IPS DF 4.7 (cell line): ENCODE measurements at regions not wholly inside any gene's neighbourhood (a gene's known extent, or its start where the extent isn't known, plus 50 kb on each side); places are given as distances from the start of the nearest gene placed in this dataset.

ENCODE experiments used
- DNase-seq: peaks from one replicate; pipeline ENCODE4 v3.0.0-alpha.2; 2013; ENCODE audit warnings: low spot score; ENCODE audit errors: extremely low read depth

GRCh38 chr12:107441665-107442300 is 243.8 kb upstream of the PWP1 start:
- no peak for DNase-seq

DNA sequence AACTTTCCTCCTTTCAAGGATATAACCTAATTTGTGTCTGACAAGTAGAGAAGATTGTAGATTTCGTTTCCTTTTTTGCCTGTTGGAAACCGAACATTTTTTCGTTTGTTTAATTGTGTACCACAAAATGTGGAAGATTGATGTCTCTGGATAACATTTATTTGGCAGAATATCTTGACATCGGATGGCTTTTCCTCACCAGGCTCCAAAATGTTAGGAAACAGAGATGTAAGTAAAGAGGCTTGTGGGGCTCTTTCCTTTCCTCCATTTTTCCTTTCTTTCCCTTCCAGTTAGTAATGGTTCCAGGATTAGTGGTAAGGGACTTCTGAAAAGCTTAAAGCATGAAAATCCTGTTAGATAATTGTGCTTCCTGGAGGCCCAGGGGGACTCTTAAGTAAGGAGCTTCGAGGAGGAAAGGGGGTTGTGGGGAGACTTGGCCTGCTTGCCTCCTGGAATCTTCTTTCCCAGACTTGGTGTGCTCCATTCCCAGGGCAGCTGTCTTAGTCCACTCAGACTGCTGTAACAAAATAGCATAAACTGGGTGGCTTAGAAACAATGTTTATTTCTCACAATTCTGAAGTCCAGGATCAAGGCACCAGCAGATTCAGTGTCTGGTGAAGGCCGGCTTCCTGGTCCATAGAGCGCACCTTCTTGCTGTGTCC is 243.1 kb upstream of the PWP1 start:
- DNase-seq: no peak

DNA sequence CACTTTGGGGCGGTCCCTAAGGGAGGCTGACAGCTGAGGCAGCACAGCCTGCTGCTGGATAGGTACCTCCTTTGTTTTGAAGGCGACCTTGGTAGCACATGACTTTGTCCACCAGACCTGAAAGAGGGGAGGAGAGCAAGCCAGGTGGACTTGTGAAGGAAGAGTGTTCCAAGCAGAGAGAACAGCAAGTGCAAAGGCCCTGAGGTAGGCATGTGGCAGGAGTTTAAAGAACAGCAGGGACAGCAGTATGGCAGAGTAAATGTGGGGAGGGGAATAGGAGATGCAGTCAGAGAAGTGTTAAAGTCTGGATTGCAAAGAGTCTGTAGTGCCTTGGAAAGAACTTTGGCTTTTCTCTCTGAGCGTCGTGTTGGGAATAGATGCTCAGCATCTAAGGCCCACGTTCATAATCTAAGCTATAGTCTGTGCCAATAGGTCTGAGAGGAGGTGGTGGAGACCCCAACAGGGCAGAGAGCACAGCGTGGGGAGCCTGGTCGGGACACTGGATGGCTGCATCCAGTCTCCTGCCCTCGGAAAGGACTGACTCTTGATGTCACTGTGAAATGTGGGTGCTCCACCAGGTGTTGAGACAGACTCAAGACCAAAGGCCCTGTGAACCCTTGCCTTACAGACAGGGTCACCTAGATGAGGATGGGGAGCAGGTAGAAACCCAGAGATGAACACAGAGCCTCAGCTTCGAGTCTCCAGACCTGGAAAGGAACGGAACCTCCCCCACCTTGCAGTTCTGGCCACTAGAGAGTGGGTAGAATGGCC is 242.1 kb upstream of the PWP1 start:
- no peak for DNase-seq

- no peak for DNase-seq
Measured at GRCh38 chr12:107444771-107445170, 240.8 kb upstream of the PWP1 start.

DNA sequence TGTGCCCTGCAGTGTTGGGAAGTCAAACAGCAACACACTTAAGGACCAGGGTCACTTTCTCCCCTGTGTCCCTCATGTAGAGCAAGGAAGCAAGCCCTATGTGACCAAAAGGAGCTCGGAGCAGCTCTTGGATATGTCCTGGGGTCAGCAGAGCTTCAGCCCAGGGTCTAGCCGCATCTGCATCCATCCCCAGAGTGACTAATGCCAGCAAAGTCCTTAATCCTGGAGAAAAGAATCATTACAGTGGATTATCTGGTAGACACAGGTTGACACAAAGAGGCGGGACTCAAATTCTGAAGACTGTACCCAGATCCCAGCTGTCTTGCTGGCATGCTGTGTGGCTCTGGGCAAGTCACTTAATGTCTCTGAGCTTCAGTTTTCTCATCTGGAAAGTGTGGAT is 239.1 kb upstream of the PWP1 start:
- no peak for DNase-seq

DNA sequence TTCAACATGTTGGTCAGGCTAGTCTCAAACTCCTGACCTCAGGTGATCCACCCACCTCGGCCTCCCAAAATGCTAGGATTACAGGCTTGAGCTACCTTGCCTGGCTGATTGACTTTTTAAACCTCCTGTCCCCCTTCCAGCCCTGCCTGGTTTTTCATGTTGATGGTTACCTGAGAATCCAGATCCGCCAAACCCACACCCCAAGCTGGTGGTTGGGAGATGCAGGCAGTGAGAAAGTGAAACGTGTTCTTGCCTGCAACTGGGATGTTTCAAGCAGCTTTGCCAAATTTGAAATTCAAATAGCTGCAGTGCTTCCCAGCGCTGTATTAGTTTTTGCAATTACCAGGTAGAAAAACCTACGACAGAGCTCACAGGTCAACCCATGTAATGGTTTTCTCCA is 238.3 kb upstream of the PWP1 start:
- DNase-seq: no peak

GRCh38 chr12:107448198-107448597 is 237.4 kb upstream of the PWP1 start:
- DNase-seq: no peak

DNA sequence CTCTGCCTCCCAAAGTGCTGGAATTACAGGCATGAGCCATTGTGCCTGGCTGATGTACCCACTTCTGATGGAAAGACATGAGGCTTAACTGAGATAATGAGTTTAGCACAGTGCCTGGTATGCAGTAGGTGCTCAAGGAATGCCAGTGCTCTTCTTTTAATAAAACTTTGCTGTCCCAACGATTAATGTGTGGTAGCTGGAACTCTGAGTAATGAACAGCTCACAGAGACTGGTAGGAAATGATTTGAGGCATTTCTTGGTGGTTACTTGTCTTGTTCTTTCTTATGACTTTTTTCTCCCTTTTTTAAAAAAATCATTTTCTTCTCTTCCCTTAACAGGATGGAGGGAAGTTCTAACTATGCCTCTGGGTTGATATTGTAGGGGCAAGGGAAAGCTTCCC is 235.7 kb upstream of the PWP1 start:
- no peak for DNase-seq

GRCh38 chr12:107450541-107450940 is 235.1 kb upstream of the PWP1 start:
- DNase-seq: no peak

GRCh38 chr12:107451246-107451645 is 234.4 kb upstream of the PWP1 start:
- DNase-seq: no peak

- no peak for DNase-seq
Measured at GRCh38 chr12:107454109-107454830, 231.3 kb upstream of the PWP1 start.

GRCh38 chr12:107457362-107457935 is 228.2 kb upstream of the PWP1 start:
- no peak for DNase-seq

DNA sequence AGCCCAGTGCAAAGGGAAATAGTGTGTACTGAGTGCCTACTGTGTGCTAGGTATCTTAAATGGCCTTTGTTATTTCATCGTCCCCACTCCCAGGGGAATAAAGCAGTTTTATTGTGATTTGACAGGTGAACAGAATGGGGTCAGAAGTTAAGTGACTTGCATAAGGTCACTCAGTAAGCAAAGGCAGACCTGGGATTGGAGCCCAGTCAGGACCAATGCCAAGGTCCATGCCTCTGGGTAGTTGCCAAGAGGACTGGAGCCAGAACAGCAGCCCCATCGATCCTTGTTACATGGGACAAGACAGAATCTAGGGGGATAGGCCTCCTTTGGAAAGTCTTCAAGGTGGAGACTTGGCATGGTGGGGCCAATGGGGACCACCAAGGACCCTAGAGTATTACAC is 227.4 kb upstream of the PWP1 start:
- no peak for DNase-seq

DNA sequence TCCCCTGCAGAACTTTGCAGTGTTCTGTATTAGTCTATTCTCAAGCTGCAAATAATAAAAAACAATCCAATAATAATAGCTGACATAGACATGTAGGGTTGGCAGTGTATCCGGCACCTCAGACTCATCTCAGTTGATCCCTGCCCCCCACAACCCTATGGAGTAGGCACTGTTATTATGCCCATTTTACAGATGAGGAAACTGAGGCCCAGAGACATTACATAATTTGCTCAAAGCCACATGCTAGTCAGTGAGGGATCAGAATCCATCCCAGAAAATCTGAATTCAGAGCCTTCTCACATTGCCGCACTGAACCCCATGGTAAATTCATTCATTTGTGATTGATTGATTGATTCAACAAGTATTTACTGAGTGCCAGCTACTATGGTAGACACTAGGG is 226.6 kb upstream of the PWP1 start:
- no peak for DNase-seq

GRCh38 chr12:107459641-107460040 is 226.0 kb upstream of the PWP1 start:
- DNase-seq: no peak

DNA sequence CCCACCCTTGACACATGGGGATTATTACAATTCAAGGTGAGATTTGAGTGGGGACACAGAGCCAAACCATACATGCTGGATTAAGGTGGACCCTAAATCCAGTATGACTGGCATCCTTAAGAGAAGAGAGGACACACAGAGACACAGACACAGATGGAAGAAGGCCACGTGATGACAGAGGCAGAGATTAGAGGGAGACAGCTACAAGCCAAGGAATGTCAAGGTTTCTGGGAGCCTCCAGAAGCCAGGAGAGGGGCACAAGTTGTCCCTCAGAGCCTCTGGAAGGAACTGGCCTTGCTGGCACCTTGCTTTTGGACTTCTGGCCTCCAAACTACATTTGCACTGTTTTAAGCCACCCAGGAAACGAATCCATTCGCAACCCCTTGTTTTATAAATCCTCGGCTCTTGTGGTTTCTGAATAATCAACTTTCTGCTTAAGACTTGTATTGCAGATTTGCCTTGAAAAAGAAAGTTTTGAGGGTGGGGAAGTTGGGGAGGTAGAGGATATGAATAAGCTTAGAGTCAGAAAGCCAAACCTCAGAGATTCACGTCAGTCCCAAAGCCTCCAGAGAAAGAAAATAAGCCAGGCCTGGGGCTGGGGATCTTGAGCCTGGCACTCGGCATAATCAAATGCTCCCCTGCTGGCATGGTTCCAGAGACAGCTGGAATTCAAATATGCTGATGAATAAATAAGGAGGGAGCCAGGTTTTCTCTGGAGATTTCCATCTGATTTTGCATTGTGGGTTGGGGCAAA is 224.2 kb upstream of the PWP1 start:
- no peak for DNase-seq

GRCh38 chr12:107462428-107463332 is 222.9 kb upstream of the PWP1 start:
- no peak for DNase-seq

DNA sequence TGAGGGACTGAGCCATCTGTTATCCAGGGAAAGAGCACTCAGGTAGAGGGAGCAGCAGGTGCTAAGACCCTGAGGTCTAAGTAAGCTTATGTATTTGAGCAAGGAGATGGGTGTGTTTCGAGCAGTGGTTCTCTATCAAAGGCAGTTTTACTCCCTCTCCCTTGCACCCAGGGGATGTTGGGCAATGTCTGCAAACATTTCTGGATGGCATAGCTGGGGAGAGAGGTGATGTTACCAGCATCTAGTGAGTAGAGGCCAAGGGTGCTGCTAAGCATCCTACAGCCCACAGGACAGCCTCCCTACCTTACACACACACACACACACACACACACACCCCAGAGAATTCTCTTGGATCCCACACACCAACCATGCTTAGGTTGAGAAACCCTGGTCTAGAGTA is 221.0 kb upstream of the PWP1 start:
- DNase-seq: no peak

DNA sequence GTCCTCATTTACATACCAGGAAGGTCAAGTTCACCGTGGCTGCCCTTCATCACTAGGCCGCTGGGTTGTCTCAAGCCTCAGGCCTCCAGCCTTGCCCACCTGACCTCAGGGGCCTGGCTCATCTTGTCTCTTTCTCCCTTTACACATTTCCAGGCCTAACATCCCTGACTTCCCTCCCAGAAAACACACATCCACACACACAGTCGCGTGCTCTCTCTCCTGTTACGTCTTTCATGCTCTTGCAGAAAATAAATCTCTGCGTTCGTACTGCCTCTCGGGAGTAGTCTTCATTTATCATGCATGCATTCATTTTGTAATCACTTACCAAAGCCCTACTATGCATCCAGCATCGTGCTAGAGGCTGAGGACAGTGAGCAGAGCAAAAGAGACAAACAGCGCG is 220.0 kb upstream of the PWP1 start:
- no peak for DNase-seq

- no peak for DNase-seq
Measured at GRCh38 chr12:107467716-107468115, 217.9 kb upstream of the PWP1 start.
